ENCODE measurements at regions not wholly inside any gene's neighbourhood (a gene's known extent, or its start where the extent isn't known, plus 50 kb on each side); places are given as distances from the start of the nearest gene placed in this dataset.
A peak's percentile ranks its signal among the peaks of the same experiment; 100 is the strongest.

DNA sequence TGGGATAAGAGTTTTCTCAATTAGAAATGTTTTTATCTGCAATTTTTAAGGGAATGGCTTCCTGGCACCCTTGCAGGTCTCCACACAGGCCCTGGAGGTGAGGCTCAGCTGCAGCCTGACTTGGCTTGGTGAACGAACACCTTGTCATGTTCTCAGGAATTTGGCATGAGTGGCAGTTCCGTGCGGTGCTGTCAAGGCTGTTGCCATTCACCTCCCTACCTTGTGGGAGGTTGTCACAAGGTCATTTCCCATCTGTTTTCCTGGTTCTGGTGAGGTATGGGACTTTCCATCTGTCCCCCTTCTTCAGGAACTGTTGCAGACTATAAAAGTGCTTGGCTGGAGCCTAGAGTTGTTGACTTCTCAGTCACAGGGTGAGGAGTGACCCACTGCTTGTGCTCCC lies 82.9 kb downstream of the ELOVL4 start:
- no peak for DNase-seq (ENCODE audit: low read depth)

DNA sequence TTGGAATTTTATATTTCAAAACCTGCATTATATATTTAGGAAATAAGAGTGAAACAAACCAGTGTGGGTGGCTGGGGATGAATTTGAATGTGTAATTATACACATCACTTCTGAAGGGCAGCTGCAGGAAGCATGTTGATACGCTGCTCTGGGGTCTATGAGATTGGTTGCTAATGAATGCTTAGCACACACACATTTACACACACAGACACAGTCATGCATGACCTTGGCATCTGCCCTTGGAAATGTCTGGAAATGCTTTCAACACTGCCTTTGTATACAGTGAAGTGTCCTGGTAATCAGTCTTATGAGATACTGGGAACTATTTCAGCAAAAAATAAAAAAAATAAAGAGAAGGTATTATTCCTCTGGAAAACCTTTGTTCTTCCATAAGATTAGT lies 83.4 kb downstream of the ELOVL4 start:
- DNase-seq (ENCODE audit: low read depth) = no peak

DNA sequence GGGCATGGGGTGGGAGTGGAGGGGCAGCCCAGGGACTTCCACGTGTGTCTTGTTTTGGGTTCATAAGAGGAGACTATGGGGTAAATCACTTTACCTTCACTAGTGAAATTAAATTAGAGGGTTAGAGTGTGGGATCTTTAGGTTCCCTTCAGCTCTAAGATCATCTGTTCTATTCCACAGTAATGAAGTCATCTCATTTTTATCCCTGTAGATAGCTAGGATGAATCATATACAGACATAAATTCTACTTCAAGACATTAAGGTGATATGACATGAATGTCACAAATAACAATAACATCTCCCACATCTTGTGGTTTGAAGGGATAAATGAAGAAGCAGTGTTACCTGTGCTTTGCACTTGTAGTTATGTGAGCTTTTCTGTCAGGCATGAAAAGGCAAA lies 83.8 kb downstream of the ELOVL4 start:
- DNase-seq (ENCODE audit: low read depth) = no peak

DNA sequence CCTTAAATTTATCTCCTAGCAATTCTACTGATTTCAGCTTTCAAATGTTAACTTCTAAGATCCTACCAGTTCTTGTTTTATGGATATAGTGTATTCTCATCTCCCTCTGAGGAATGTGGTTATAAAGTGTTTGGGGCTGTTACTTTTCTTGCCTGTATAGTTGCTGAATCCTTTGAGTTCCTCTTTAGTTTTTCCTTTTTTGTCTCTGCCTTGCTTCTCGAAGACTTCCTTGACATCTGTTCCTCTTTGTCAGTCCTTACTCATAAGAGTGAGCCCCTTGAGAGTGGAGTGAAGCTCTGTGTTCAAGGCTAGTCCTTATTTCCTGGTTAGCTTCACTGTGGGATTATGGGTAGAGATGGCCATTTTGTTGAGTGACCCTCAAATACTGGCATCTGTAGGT lies 84.6 kb downstream of the ELOVL4 start:
- DNase-seq (ENCODE audit: low read depth) = no peak

DNA sequence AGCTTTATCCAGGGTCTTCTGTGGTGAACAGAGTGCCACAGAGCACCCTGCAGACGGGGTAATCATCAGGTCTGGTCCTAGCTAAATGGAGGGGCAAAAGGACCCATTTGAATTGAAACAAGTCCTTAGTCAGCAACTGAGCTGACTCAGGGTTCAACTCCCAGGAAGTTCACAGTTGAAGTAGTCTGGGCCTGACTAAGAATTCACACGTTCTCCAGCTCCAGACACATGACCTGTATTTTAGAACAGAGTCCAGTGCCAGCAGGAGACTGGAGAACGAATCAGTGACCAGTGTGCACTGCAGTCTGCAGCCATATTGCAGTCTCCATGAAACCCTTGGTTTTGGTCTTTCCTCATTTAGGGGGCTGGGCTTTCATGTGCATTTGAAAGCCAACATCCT lies 85.2 kb downstream of the ELOVL4 start:
- DNase-seq (ENCODE audit: low read depth) = no peak

DNA sequence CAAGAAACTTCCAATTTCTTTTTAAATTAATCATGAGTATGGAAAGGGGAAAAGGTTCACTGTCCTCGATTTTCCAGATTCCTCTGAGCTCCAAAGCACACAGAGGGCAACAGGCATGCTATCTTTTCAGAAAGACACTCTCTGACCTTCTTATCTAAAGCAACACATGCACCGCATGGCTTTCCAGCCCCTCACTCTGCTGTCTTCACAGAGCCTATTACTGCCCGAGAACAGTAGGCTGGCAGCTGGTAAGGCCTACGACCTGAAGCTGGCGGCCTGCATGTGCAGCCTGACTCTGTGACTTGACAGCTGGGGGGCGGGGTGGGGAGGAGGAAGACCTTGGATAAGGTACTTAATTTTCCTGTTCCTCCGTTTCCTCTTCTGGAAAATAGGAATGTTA lies 86.3 kb downstream of the ELOVL4 start:
- DNase-seq (ENCODE audit: low read depth) = no peak

DNA sequence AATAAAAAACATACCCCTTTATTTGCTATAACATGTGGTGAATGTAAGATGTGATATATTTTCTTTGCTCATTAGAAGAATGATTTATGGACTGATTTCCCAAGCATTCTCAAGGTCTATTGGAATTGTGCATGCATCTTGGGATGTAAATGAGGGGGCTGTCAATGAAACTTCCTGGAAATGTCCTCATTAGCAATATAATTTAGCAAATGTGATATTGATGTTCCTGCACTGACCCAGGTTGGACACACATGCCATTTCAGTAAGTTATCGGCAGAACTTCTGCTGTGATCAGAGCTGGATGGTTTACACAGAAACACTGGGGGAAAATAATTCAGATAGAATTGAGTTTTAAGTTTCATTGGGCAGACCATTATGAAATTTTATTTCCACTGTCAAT lies 99.9 kb downstream of the ELOVL4 start:
- no peak for DNase-seq (ENCODE audit: low read depth)

DNA sequence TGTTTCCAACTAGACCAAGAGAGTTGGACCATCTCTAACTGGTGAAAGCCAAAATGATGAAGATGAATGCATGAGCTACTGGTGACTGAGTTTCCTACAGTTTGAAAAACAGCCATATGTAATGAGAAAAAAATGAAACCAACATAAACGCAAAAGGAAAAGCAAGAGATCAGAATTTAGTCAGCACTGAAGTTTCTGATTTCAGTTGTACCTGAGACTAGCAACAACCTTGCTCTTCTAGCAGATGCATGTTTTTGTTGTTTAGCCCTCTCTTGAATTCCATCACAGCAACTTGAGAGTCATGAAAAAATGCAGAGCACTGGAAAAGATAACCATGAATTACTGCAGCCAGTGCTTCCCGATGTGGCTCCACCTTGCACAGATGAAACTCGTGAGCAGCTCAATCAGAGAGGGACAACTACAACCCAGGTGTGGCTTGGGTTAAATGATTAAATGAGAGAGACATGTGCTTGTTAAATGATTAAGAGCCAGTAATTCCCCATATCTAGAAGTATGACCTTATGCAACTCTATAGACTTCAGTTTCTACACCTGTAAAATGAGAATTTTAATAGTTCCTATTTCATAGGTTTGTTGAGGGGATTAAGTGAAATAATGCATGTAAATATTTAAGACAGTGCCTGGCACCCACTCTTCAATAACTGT lies 104.8 kb downstream of the ELOVL4 start:
- DNase-seq (ENCODE audit: low read depth) = no peak

DNA sequence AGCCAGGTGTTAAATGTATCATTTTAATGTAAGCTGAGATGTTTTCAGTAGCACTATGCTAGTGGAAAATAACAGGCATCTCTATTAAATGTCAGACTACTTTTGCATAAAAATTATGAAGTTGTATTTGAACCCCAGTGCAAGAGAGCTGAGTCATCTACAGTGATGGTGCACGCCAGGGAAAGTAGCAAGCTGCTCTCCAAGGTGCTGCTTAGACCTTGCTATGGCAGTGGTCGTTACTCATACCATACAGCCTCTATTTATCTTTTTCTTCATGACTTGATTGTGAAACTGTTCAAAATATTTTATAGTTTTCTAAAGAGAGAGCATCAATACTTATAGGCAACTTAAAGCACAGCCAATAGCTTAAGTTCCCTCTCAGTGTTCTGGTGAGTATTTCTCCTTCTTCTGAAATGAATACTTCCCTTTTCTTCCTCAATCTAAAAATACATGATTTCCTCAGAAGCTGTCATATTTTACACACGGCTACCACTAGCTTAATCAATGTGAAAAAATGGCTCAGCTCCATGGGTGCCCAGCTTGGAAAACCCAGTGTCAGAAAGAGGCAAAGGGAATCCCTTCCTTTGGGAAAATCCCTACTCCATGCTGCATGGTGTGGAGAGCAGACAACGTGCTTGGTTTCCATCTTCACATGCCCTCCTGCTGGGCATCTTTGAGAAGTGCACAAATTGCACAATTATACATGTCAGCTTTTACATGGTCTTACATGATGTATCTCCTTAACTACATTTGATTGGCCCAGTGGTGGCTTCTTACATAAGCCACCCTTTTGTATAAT lies 105.6 kb downstream of the ELOVL4 start:
- DNase-seq (ENCODE audit: low read depth) = no peak

DNA sequence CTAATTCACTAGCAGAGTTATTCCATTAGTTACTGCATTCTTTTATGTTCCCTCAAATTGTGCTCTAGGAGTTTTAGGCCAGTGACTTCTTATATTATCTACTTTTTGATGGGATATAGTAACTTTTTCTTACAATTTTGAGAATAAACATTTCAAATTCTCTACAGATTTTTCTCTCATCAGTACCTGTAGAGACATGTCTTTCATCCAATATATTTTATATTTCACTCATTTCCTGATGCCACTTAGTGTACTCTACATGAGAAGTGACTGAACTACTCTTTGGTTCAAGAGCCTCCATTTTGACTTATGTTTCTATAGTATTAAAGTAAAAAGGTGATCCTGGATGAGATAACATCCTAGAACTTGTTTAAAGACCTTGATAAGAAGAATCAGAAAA lies 108.5 kb downstream of the ELOVL4 start:
- no peak for DNase-seq (ENCODE audit: low read depth)

DNA sequence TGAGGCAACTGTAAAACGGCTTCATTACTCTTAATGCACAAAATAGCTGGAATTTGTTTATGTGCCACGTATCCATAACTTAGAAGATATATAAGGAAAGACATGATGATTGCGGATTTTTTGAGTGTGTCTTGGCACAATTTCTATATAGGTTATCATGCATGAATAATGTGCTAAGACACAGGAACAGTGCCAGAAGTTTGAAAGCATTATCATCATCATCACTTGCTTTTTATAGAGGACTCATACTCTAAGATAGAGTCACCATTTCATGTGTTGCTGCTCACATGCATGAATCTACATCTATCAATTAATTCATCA lies 113.4 kb downstream of the ELOVL4 start:
- no peak for DNase-seq (ENCODE audit: low read depth)

DNA sequence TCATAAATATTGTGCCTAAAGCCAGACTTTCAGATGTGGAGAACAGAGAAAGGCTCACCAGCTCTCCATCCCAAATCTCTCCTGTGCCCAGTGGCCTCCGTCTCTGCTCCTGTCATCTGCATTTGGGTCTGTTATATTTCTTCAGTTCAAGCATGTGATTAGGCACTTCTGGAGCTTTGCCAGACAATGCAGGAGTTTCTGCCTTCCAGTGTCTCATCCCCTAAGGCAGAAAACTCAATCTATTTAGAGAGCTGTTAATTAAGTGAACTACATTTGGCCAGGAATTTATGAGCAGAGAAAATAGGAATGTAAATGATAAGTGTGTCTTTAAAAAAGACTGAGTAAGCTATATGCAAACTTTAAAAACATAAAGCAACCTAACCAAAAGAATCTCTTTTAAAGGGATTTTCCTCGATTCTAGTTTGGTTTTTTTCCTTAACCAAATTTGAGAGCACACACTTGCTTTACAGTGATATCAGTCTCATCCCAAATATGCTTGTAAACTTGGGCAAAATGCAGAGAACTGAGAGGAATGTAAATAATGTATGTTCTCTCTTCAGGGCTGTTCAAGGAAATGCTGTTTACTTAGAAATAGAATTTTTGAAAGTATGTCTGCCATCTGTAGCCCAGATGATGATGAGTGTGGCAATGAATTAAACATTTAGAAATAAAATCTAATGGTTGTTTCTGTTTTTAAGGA lies 113.9 kb downstream of the ELOVL4 start:
- no peak for DNase-seq (ENCODE audit: low read depth)

DNA sequence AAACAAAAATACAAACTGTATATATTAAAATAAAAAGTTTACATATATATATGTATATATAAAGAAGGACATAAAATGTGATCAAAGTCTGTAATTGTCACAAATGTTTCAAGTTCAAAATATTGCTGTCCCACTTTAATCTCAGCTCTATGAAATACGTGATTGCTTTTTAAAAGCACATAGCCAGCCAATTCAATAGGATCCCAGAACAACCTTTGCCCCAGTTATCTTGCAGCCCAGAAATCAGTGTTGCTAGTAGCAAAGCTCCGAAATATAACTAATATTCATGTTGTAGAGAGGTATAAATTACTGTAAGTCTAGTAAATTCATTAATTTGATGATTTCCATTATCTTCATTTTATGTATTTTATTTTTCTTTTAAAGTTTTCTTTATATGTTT lies 114.6 kb downstream of the ELOVL4 start:
- DNase-seq (ENCODE audit: low read depth) = no peak

DNA sequence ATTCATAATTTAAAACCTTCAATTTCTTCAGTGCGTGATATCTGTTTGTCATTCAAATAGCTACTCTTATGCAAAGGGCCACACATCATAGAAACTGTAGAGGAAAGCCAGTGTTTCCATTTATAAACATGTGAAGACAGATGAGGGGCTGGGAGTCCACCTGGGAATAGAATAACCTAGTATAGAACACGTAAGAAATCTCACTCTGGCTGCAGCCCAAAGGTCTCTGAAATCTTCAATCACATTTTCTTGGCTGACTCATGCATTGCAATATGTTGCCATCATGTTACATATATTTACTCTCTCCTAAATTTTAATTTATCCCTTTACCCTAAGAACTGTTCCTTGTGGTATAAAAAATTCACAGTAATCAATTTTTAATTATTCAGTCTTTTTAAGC lies 123.2 kb downstream of the ELOVL4 start:
- DNase-seq (ENCODE audit: low read depth) = peak; percentile 9

DNA sequence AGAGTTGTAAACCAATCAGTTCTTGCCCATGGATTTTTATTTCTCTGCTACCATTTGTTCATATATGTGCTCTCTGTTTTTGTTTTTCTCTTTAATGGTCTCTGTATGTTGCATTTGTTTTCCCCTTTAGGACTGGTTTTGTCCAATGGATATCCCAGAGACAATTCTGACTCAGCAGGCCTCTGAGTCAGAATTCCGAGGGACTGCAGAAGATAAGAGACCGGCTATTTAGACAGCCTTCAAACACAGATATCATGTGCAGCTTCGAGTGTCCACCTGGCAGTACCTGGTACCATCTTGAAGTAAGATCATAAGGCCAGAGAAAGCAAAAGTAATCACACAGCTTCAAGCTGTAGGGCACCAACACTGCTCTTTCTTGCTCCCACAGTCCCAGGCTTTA lies 125.5 kb downstream of the ELOVL4 start:
- DNase-seq (ENCODE audit: low read depth) = no peak

DNA sequence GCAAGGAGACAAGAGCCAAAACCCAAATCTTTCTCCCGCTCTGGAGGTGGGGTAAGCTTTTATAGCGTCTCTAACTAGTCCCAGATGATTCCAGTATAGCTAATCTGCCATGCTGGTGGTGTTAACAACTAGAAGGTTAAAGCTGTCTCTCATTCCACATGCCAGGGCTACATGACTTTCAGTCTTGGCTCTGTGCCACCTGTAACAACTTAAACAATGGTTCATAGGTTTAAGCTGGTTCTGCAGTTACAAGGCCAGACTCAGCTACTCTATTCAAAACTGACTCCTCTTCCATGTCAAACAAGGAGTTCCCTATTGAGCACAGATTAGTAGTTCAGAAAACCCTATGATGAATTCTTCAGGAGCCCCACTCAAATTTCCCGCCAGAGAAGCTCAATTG lies 128.9 kb downstream of the ELOVL4 start:
- DNase-seq (ENCODE audit: low read depth) = no peak

DNA sequence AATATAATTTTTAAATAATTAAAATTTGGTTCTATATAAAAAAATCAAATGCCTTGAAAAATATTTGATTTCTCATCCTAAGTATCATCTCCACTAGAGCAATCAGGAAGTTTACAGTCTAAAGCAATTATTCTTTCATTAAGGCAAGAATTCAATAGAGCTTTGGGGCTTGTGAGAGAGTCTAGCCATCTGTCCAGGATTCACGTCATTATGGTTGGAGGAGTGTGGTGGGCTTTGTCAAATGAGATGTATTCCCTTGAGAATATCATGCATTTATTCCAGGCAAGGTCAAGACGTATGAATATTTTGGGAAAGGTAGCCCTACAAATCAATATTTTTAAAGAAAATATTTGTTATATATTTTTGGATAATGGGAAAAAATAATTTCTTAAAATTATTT lies 132.4 kb downstream of the ELOVL4 start:
- DNase-seq (ENCODE audit: low read depth) = no peak

DNA sequence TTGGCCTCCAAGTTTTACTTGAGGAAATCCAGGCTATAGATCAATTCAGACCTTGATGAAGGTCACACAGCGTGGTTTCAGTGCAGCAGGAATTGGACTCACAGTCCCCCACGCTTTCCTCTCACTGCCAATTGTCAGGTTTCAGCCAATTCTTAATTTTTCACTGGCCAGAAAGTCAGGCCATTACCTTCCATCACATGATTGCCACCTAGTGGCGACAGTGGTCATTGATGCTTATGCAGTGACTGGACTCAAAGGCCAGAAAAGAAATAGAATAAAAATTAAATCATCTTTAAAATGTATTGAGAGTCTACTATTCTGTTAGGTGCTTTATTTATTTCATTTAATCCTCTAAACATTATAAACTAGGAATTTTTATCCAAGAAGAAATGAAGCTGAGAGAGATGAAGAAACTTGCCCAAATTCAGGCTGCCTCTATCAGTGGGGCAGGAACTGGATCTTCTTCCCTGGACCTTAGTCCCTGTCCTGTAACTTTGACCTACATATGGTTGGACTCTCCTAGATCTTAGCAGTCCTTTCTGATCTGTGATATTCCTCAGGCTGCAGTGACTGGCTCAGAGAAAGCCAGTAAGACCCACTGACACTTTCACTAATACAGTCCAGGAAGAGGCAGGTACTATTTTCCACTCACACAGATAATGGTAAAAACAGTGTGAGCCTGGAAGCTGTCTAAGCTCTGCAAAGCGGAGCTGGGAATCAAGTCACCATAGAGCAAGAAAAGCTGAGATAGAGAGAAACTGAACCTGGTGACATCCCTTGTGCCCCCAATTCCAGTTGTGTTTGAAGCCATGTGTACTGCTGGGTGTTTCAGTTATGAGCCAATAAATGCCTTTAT lies 133.3 kb downstream of the ELOVL4 start:
- DNase-seq (ENCODE audit: low read depth) = peak; percentile 57

DNA sequence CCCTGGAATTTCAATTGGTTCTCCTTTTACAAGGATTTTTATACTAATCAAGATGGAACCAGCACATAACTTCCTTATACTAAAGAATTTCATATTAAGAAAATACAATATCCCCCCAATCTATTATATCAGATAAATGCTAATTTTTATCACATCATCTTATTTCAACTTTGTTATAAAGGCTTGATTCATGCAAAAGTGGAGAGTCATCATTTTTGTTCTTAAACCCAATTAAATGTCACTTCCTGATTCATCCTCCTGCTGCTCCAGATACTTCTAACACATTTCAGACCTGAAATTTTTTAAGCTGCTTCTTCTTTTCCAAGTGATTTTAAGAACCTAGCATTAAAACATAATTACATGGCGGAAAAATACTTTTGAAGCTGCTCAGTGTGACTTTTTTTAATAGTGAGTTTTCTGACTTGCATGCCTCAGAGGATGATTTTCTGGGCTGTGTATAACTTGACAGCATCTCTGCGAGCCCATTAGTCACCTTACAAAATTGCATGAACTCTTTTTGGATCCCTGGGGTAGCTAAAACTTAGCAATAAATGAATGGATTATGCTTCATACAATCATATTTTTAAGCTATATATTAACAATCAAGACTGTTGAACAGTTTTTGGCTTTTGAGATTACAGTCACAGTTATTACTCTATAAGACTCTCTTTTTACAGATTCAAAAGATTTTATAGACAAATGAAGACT lies 134.1 kb downstream of the ELOVL4 start:
- DNase-seq (ENCODE audit: low read depth) = no peak

DNA sequence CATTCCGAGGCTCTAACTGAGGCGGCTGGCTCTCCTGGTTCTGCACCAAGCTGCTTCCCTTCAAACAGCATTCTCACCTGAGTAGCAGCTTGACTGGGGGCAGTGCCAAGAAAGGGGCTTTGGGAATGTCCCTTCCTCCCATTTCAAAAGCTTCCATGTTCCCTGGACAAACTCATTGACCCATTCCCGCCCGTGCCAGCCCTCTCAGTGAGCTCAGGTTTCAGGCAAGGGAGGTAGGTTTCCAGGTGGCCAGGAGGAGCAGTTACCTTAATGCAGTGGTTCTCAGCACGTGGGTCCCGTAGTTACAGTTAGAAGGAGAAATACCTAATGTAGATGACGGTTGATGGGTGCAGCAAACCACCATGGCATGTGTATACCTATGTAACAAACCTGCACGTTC lies 135.2 kb downstream of the ELOVL4 start:
- no peak for DNase-seq (ENCODE audit: low read depth)

DNA sequence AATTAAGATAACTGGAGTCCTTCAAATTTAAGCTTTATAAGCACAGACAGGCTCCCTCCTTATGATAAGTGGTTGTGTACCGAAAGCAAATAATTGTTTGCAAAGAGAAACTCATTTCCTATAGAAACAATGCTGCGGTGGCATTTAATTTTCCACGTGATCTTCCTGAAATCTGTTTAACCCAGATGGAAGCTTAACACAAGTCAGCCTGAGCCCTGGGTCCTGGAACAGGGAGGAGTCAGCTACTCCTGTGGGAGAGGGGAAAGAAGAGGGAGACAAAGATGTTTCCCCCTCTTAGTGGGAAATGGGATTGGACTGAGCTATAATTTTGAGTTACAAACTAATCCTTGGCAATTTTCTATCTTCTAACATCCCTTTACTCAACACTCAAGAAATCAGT lies 136.5 kb downstream of the ELOVL4 start:
- DNase-seq (ENCODE audit: low read depth) = no peak

DNA sequence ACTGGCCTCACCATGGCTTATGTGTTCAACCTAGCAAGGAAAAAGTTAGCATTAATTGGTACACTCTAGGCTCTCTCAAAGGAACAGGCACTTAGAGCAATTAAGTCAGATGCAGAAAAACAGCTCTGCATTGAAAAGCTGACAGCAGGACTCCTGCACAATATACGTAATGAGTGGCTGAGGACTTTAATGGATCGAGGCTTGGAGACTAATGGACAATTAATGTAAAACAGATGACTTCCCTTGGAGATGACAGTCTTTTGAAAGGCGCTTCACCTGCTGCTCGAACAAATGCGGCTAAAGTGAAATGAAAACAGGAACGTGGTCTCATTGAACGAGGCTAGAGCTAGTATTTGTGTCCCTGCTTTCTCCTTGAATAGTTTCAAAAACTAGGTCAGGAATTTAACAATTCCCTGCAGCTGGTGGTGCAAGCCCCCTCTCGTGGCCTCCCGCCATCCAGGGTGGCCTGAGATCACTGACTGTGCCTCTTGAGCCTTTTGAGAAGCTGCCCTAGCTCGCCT lies 137.1 kb downstream of the ELOVL4 start:
- DNase-seq (ENCODE audit: low read depth) = no peak

All from fibroblast of the conjunctiva (primary cell).